HepG2 (cell line): ENCODE measurements at regions not wholly inside any gene's neighbourhood (a gene's known extent, or its start where the extent isn't known, plus 50 kb on each side); places are given as distances from the start of the nearest gene placed in this dataset.

Source experiments
- ATAC-seq: fragments of 200-7000 bp; cut with Tn5 transposase; 3 replicates; pipeline ENCODE4 v1.9.1; 2020; ENCODE audit warnings: mild to moderate bottlenecking, moderate library complexity
- BruUV-seq: library from RNA; stranded (reverse); fragments of 400-500 nt; replicated peaks from 2 replicates; lab custom pipeline; 2021; lab: Mats Ljungman, UMichigan
- CTCF ChIA-PET: fragments of 300-600 bp; formaldehyde crosslinking; extraction: SDS; loops from one replicate; lab custom pipeline; 2021; ENCODE audit warnings: low total read pairs, inconsistent platforms, low intra/inter-chr PET ratio; lab: Yijun Ruan, JAX
- POLR2A ChIA-PET: fragments of 350-600 bp; sonication (Branson Sonifier 250); formaldehyde crosslinking; loops from one replicate; lab custom pipeline; 2020; ENCODE audit warnings: antibody characterized with exemption, inconsistent platforms; lab: Yijun Ruan, JAX
- DNase-seq: peaks from one replicate; pipeline ENCODE4 v3.0.0-alpha.2; 2015; ENCODE audit warnings: low spot score
- FAIRE-seq: peaks from 3 replicates; lab custom pipeline; 2011; peaks lifted over from hg19 to GRCh38; lab: Jason Lieb, UNC
- H2AFZ ChIP-seq: one replicate; pipeline ENCODE4 v1.6.1; 2011; ENCODE audit warnings: low read length, inconsistent platforms
- H3K27ac ChIP-seq: fragments of 300-600 bp; 3 replicates; pipeline ENCODE4 v1.8.0; 2011; ENCODE audit warnings: mixed run types, mild to moderate bottlenecking, mixed read lengths, low read length, inconsistent platforms; ENCODE audit not compliant: insufficient read depth; ENCODE audit errors: extremely low read length
- H3K27me3 ChIP-seq, 2 experiments: fragments of 200-600 bp in 1 of 2; 2 replicates in 1 of 2; 3 replicates in 1 of 2; pipeline versions ENCODE4 v1.6.0 to v1.8.0; 2011; ENCODE audit warnings: low read length in 2 of 2, mild to moderate bottlenecking in 2 of 2, moderate library complexity in 2 of 2, inconsistent platforms in 1 of 2; ENCODE audit not compliant: insufficient read depth in 2 of 2, control insufficient read depth in 1 of 2
- H3K36me3 ChIP-seq, 2 experiments: fragments of 200-600 bp in 1 of 2; replicated peaks in 1 of 2; 2 replicates in 1 of 2; 3 replicates in 1 of 2; pipeline versions ENCODE4 v1.5.1 to v1.8.0; 2011; ENCODE audit warnings: low read length in 2 of 2, inconsistent platforms in 1 of 2; ENCODE audit not compliant: insufficient read depth in 2 of 2, control insufficient read depth in 1 of 2
- H3K4me1 ChIP-seq: 2 replicates; pipeline ENCODE4 v1.5.1; 2012; ENCODE audit warnings: low read length, inconsistent platforms; ENCODE audit not compliant: insufficient read depth
- H3K4me2 ChIP-seq: 2 replicates; pipeline ENCODE4 v1.6.0; 2011; ENCODE audit warnings: low read depth, low read length, inconsistent platforms
- H3K4me3 ChIP-seq, 3 experiments: fragments of 200-600 bp in 1 of 3; sonication (generic), shearing (Covaris generic) in 1 of 3; replicated peaks in 1 of 3; 2 replicates each; pipeline ENCODE4 v1.5.1; 2011 to 2016; ENCODE audit warnings: low read length in 3 of 3, inconsistent platforms in 2 of 3, low read depth in 2 of 3, mild to moderate bottlenecking in 2 of 3, control low read depth in 1 of 3, mixed read lengths in 1 of 3; ENCODE audit not compliant: insufficient read depth in 1 of 3
- H3K79me2 ChIP-seq: one replicate; pipeline ENCODE4 v1.6.1; 2011; ENCODE audit warnings: low read length, inconsistent platforms; ENCODE audit not compliant: insufficient read depth
- H3K9ac ChIP-seq: 2 replicates; pipeline ENCODE4 v1.6.0; 2011; ENCODE audit warnings: mild to moderate bottlenecking, low read depth, low read length, inconsistent platforms; ENCODE audit not compliant: insufficient read depth
- H3K9me3 ChIP-seq: 2 replicates; pipeline ENCODE4 v1.5.1; 2012; ENCODE audit warnings: mild to moderate bottlenecking, low read length
- H4K20me1 ChIP-seq: 2 replicates; pipeline ENCODE4 v1.6.0; 2011; ENCODE audit warnings: inconsistent platforms, mild to moderate bottlenecking, low read length, moderate library complexity; ENCODE audit not compliant: insufficient read depth
- CEBPB ChIP-seq: IDR thresholded peaks from 2 replicates; pipeline ENCODE4 v1.6.1; 2011; ENCODE audit warnings: low read depth, low read length, improper control_type of control experiment, borderline replicate concordance
- THYN1 ChIP-seq: sonication (generic); formaldehyde crosslinking; IDR thresholded peaks from 2 replicates; pipeline ENCODE4 v1.8.1; 2023; ENCODE audit warnings: low read depth, mild to moderate bottlenecking, moderate library complexity, missing genetic modification reagents, borderline replicate concordance
- ZNF687 ChIP-seq: sonication (generic); formaldehyde crosslinking; IDR thresholded peaks from 2 replicates; pipeline ENCODE4 v1.5.1; 2020; ENCODE audit warnings: mild to moderate bottlenecking, missing genetic modification reagents, moderate library complexity
- ZNF780A ChIP-seq: sonication (generic); formaldehyde crosslinking; IDR thresholded peaks from 2 replicates; pipeline ENCODE4 v1.8.0; 2022; ENCODE audit warnings: mild to moderate bottlenecking, missing genetic modification reagents, moderate library complexity
- WGBS: methylation state at CpG from one replicate; pipeline ENCODE4 v1.1.6; 2017; ENCODE audit warnings: low lambda C conversion rate; 5-methylcytosine and 5-hydroxymethylcytosine counted together
- in situ Hi-C: cut with HindIII; loops from 2 replicates; pipeline ENCODE4 v1.10.0; 2017; ENCODE audit warnings: low pct_unique_long_range_greater_than_20kb; ENCODE audit not compliant: extremely low pct_ligation_motif_present
- intact Hi-C: fragments of 100-400 bp; cut with micrococcal nuclease; formaldehyde crosslinking; loops from one replicate; pipeline ENCODE4 v1.10.0; 2022; ENCODE audit not compliant: unreplicated experiment
- TF ChIP-seq, protein P1 (sequence below): sonication (generic); formaldehyde crosslinking; IDR thresholded peaks from 2 replicates; pipeline ENCODE4 v1.4.0; 2020; ENCODE audit warnings: mild to moderate bottlenecking, low read depth, missing genetic modification reagents
- TF ChIP-seq, protein P2 (sequence below): sonication (generic); formaldehyde crosslinking; IDR thresholded peaks from 2 replicates; pipeline ENCODE4 v1.4.0; 2020; ENCODE audit warnings: mild to moderate bottlenecking, missing genetic modification reagents

GRCh38 chr17:83190004-83190385 lies 110.6 kb downstream of the METRNL start (continued):
- peak; percentile 35; the same call in 1 of the 2 replicates for TF ChIP-seq ZNF687 (CRISPR knock-in tag)
- no peak for TF ChIP-seq ZNF780A (CRISPR knock-in tag)

DNA sequence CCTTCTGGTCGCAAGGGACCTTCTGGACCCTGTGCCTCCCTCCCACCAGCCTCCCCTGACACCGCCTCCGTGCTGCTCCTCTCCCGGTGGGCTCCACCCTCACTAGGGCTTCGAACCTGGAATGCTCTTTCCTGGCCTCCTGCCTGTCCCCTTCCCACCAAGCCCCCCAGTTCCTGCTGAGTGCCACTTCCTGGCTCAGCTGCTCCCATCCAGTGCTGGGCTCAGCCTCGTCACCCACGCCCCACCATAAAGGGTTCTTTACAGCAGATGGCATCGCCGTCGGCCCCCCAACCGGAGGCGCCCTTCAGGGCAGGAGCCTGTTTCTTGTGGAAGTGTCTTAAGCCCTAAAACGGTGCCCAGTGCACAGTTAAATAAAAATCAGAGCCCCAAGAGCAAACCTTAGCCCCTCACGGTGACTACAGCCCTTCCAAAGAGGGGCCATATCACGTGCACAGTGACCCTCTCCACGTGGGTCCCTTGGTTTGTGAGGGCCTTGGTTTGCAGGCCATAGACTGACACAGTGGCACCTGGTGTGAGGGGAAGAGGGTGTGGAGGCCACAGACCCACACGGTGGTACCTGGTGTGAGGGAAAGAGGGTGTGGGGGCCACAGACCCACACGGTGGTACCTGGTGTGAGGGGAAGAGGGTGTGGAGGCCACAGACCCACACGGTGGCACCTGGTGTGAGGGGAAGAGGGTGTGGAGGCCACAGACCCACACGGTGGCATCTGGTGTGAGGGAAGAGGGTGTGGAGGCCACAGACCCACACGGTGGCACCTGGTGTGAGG lies 111.4 kb downstream of the METRNL start:
- ChIA-PET POLR2A (no interaction called here), CTCF (no interaction called here)
- TF ChIP-seq, protein P1, sequence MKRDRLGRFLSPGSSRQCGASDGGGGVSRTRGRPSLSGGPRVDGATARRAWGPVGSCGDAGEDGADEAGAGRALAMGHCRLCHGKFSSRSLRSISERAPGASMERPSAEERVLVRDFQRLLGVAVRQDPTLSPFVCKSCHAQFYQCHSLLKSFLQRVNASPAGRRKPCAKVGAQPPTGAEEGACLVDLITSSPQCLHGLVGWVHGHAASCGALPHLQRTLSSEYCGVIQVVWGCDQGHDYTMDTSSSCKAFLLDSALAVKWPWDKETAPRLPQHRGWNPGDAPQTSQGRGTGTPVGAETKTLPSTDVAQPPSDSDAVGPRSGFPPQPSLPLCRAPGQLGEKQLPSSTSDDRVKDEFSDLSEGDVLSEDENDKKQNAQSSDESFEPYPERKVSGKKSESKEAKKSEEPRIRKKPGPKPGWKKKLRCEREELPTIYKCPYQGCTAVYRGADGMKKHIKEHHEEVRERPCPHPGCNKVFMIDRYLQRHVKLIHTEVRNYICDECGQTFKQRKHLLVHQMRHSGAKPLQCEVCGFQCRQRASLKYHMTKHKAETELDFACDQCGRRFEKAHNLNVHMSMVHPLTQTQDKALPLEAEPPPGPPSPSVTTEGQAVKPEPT (CRISPR knock-in tag) = no peak
- no peak for TF ChIP-seq THYN1 (CRISPR knock-in tag)
- TF ChIP-seq, protein P2, sequence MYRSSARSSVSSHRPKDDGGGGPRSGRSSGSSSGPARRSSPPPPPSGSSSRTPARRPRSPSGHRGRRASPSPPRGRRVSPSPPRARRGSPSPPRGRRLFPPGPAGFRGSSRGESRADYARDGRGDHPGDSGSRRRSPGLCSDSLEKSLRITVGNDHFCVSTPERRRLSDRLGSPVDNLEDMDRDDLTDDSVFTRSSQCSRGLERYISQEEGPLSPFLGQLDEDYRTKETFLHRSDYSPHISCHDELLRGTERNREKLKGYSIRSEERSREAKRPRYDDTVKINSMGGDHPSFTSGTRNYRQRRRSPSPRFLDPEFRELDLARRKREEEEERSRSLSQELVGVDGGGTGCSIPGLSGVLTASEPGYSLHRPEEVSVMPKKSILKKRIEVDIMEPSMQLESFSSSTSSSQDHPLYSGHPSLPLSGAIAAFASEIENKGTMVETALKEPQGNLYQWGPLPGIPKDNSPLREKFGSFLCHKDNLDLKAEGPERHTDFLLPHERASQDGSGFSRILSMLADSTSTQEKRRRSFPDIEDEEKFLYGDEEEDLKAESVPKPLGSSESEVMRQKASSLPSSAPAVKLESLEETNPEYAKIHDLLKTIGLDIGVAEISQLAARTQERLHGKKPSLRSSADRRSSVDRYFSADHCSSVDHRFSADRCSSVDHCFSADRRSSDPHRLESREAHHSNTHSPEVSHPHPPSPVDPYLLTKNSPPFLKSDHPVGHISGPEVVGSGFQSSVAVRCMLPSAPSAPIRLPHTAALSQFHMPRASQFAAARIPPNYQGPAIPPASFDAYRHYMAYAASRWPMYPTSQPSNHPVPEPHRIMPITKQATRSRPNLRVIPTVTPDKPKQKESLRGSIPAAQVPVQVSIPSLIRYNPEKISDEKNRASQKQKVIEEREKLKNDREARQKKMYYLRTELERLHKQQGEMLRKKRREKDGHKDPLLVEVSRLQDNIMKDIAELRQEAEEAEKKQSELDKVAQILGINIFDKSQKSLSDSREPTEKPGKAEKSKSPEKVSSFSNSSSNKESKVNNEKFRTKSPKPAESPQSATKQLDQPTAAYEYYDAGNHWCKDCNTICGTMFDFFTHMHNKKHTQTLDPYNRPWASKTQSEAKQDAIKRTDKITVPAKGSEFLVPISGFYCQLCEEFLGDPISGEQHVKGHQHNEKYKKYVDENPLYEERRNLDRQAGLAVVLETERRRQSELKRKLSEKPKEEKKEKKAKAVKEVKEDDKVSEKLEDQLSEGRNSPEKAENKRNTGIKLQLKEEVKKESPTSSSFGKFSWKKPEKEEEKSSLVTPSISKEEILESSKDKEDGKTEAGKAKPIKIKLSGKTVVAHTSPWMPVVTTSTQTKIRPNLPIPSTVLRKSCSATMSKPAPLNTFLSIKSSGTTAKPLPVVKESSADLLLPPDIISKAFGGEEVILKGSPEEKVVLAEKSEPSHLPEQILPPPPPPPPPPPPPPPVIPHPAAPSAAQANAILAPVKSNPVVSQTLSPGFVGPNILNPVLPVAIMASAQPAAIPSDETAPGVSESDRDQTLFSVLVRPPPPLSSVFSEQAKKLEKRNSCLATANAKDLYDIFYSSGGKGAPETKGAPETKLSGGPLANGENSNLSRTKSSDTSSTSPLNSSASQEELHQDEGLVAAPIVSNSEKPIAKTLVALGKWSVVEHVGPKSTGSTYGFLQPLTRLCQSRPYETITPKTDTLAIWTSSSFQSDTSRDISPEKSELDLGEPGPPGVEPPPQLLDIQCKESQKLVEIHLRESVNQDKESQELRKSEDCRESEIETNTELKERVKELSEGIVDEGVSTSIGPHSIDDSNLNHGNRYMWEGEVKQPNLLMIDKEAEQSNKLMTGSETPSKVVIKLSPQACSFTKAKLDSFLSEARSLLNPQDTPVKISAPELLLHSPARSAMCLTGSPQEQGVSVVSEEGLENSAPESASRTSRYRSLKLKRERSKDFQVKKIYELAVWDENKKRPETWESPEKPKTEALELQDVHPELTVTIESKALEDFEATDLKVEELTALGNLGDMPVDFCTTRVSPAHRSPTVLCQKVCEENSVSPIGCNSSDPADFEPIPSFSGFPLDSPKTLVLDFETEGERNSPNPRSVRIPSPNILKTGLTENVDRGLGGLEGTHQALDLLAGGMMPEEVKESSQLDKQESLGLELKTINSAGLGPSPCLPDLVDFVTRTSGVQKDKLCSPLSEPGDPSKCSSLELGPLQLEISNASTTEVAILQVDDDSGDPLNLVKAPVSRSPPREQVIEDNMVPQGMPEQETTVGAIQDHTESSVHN = no peak
- TF ChIP-seq CEBPB = no peak

More for the DNA sequence above, 111.4 kb downstream of the METRNL start:
- 61% methylated on average over 19 of the region's 21 CpGs for WGBS
- Histone ChIP-seq H3K27me3 (peaks cover 3 to 49% of the 10 kb centered on the region in 2 experiments; a peak in 4 of 5 replicates), H3K4me2 (no peak overlapping the region), H3K4me1 (peaks cover 17% of the 10 kb centered on the region), H3K9me3 (peaks cover 6% of the 10 kb centered on the region; the same call in 1 of the 2 replicates), H3K27ac (no peak overlapping the region), H2AFZ (no peak overlapping the region), H4K20me1 (peaks cover 2% of the 10 kb centered on the region; the same call in 1 of the 2 replicates), H3K36me3 (no peaks in the 10 kb centered on the region), H3K4me3 (no peak overlapping the region), H3K79me2 (no peaks in the 10 kb centered on the region), H3K9ac (no peak overlapping the region)
- ATAC-seq (no peak), DNase-seq (no peak), FAIRE-seq (no peak)
- intact Hi-C loops (no loop called here), in situ Hi-C loops (no loop called here)
- no TSS peak for BruUV-seq
